Gastroesophageal sphincter (tissue), 4 donors: ENCODE measurements at regions not wholly inside any gene's neighbourhood (a gene's known extent, or its start where the extent isn't known, plus 50 kb on each side); places are given as distances from the start of the nearest gene placed in this dataset.

Experiments used
- ATAC-seq: fragments of 150-250 bp; one replicate; pipeline ENCODE4 v1.9.1; 2016; ENCODE audit warnings: mild to moderate bottlenecking, moderate library complexity
- H3K27ac ChIP-seq, 4 donors: fragments of 200-600 bp; sonication (generic) in 3 of 4; 1 replicate in 3 of 4; 2 replicates in 1 of 4; pipeline ENCODE4 v1.5.1; 2016 to 2019
- H3K27me3 ChIP-seq: fragments of 200-600 bp; sonication (generic); one replicate; pipeline ENCODE4 v1.5.1; 2019
- H3K36me3 ChIP-seq, 2 donors: fragments of 200-600 bp; sonication (generic); one replicate each; pipeline ENCODE4 v1.5.1; 2019; ENCODE audit warnings: control low read depth in 1 of 2
- H3K4me1 ChIP-seq, 3 donors: fragments of 200-600 bp; sonication (generic); 1 replicate in 2 of 3; 2 replicates in 1 of 3; pipeline ENCODE4 v1.5.1; 2016 to 2019; ENCODE audit warnings: control low read depth in 2 of 3
- H3K4me3 ChIP-seq, 2 donors: fragments of 200-600 bp; sonication (generic); one replicate each; pipeline ENCODE4 v1.5.1; 2019; ENCODE audit warnings: mild to moderate bottlenecking in 1 of 2, moderate library complexity in 1 of 2
- H3K9me3 ChIP-seq, 3 donors: fragments of 200-600 bp; sonication (generic); one replicate each; pipeline ENCODE4 v1.5.1; 2017 to 2019; ENCODE audit warnings: control low read depth in 2 of 3
- CTCF ChIP-seq, 4 experiments: fragments of 200-600 bp in 2 of 4; fragments of 450-650 bp in 2 of 4; sonication (generic) in 1 of 4; IDR thresholded peaks; one replicate each; pipeline ENCODE4 v1.5.1; 2017 to 2019; ENCODE audit warnings: antibody characterized with exemption in 4 of 4, mild to moderate bottlenecking in 2 of 4, moderate library complexity in 2 of 4
- EP300 ChIP-seq: sonication (generic); formaldehyde crosslinking; IDR thresholded peaks from one replicate; pipeline ENCODE4 v1.6.1; 2017; ENCODE audit warnings: antibody characterized with exemption, mild to moderate bottlenecking
- POLR2A ChIP-seq, 2 donors: fragments of 450-650 bp; IDR thresholded peaks; one replicate each; pipeline ENCODE4 v1.6.1; 2017; ENCODE audit warnings: antibody characterized with exemption in 2 of 2, mild to moderate bottlenecking in 2 of 2, moderate library complexity in 1 of 2
- POLR2AphosphoS5 ChIP-seq: sonication (generic); formaldehyde crosslinking; IDR thresholded peaks from one replicate; pipeline ENCODE4 v1.6.1; 2017; ENCODE audit warnings: antibody characterized with exemption
- WGBS, 2 donors: methylation state at CpG; one replicate each; pipeline ENCODE4 v1.1.5; 2018; ENCODE audit warnings: low coverage in 1 of 2; 5-methylcytosine and 5-hydroxymethylcytosine counted together

- H3K9me3 ChIP-seq = no peaks in the 10 kb centered on the region
- no peak overlapping the region for H3K4me3 ChIP-seq
- no peaks in the 10 kb centered on the region for H3K27me3 ChIP-seq
- ATAC-seq = no peak
- H3K36me3 ChIP-seq = no peaks in the 10 kb centered on the region
- TF ChIP-seq EP300 = no peak
- no peak for TF ChIP-seq CTCF (IDR thresholded peaks at IDR 0.05)
- no peak for TF ChIP-seq POLR2AphosphoS5
- TF ChIP-seq POLR2A (IDR thresholded peaks at IDR 0.05) = no peak
- H3K27ac ChIP-seq = no peak overlapping the region
- no peaks in the 10 kb centered on the region for H3K4me1 ChIP-seq
Measured at GRCh38 chr10:90398566-90398965, 459.3 kb downstream of the HTR7 start.

GRCh38 chr10:90399782-90400181, 458.1 kb downstream of the HTR7 start:
- no peak overlapping the region for H3K4me3 ChIP-seq
- no peaks in the 10 kb centered on the region for H3K4me1 ChIP-seq
- H3K9me3 ChIP-seq = no peaks in the 10 kb centered on the region
- 50 to 100% methylated on average over 1 of the region's 1 CpG for WGBS, 2 donors
- H3K27ac ChIP-seq = no peak overlapping the region
- TF ChIP-seq CTCF (IDR thresholded peaks at IDR 0.05) = no peak
- no peak for TF ChIP-seq POLR2A (IDR thresholded peaks at IDR 0.05)
- no peak for TF ChIP-seq POLR2AphosphoS5
- no peaks in the 10 kb centered on the region for H3K36me3 ChIP-seq
- H3K27me3 ChIP-seq = no peaks in the 10 kb centered on the region
- no peak for ATAC-seq

GRCh38 chr10:90403211-90404000, 454.4 kb downstream of the HTR7 start:
- Histone ChIP-seq H3K4me3 (no peak overlapping the region), H3K27me3 (peaks cover 1% of the 10 kb centered on the region), H3K27ac (no peak overlapping the region), H3K4me1 (no peaks in the 10 kb centered on the region), H3K9me3 (no peaks in the 10 kb centered on the region), H3K36me3 (no peaks in the 10 kb centered on the region)
- ATAC-seq = no peak
- WGBS, 2 donors = 60 to 71% methylated on average over 2 of the region's 2 CpGs
- TF ChIP-seq CTCF (IDR thresholded peaks at IDR 0.05) (no peak), EP300 (no peak), POLR2A (IDR thresholded peaks at IDR 0.05) (no peak), POLR2AphosphoS5 (no peak)

GRCh38 chr10:90407131-90407530, 450.7 kb downstream of the HTR7 start:
- no peak overlapping the region for H3K4me3 ChIP-seq
- no peaks in the 10 kb centered on the region for H3K36me3 ChIP-seq
- WGBS, 2 donors = 44 to 67% methylated on average over 3 of the region's 3 CpGs
- no peak for ATAC-seq
- H3K27ac ChIP-seq = no peak overlapping the region
- no peak for TF ChIP-seq POLR2AphosphoS5
- TF ChIP-seq POLR2A (IDR thresholded peaks at IDR 0.05) = no peak
- TF ChIP-seq EP300 = no peak
- no peak for TF ChIP-seq CTCF (IDR thresholded peaks at IDR 0.05)
- peaks cover 4% of the 10 kb centered on the region for H3K27me3 ChIP-seq
- peaks cover 0 to 19% (median 0%) of the 10 kb centered on the region in 3 donors for H3K9me3 ChIP-seq
- no peaks in the 10 kb centered on the region for H3K4me1 ChIP-seq

- WGBS, 2 donors = 72 to 89% methylated on average over 2 of the region's 2 CpGs
- H3K9me3 ChIP-seq = peaks cover 0 to 19% (median 0%) of the 10 kb centered on the region in 3 donors
- peaks cover 4% of the 10 kb centered on the region for H3K27me3 ChIP-seq
- ATAC-seq = no peak
- H3K4me1 ChIP-seq = no peaks in the 10 kb centered on the region
- no peak overlapping the region for H3K4me3 ChIP-seq
- H3K27ac ChIP-seq = no peak overlapping the region
- TF ChIP-seq POLR2AphosphoS5 = no peak
- no peak for TF ChIP-seq CTCF (IDR thresholded peaks at IDR 0.05)
- no peak for TF ChIP-seq EP300
- TF ChIP-seq POLR2A (IDR thresholded peaks at IDR 0.05) = no peak
- no peaks in the 10 kb centered on the region for H3K36me3 ChIP-seq
Measured at GRCh38 chr10:90407851-90408250, 450.0 kb downstream of the HTR7 start.
